ENCODE measurements at regions not wholly inside any gene's neighbourhood (a gene's known extent, or its start where the extent isn't known, plus 50 kb on each side); places are given as distances from the start of the nearest gene placed in this dataset.

GRCh38 chr15:58297639-58298038, 134.2 kb upstream of the LIPC start:
- TF ChIP-seq POLR2AphosphoS5 (IDR thresholded peaks at IDR 0.05) (no peak), POLR2A (IDR thresholded peaks at IDR 0.05) (no peak), EP300 (IDR thresholded peaks at IDR 0.05) (no peak)
- TF ChIP-seq, protein P1, sequence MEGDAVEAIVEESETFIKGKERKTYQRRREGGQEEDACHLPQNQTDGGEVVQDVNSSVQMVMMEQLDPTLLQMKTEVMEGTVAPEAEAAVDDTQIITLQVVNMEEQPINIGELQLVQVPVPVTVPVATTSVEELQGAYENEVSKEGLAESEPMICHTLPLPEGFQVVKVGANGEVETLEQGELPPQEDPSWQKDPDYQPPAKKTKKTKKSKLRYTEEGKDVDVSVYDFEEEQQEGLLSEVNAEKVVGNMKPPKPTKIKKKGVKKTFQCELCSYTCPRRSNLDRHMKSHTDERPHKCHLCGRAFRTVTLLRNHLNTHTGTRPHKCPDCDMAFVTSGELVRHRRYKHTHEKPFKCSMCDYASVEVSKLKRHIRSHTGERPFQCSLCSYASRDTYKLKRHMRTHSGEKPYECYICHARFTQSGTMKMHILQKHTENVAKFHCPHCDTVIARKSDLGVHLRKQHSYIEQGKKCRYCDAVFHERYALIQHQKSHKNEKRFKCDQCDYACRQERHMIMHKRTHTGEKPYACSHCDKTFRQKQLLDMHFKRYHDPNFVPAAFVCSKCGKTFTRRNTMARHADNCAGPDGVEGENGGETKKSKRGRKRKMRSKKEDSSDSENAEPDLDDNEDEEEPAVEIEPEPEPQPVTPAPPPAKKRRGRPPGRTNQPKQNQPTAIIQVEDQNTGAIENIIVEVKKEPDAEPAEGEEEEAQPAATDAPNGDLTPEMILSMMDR (IDR thresholded peaks at IDR 0.05): no peak
